Parathyroid adenoma (tissue), 2 donors: ENCODE measurements at regions not wholly inside any gene's neighbourhood (a gene's known extent, or its start where the extent isn't known, plus 50 kb on each side); places are given as distances from the start of the nearest gene placed in this dataset.
"Not testable (repeated sequence)": the region's sequence is repeated elsewhere in the genome, so short reads cannot be mapped to it uniquely, and the experiment has no call there.

ENCODE experiments used
- H2AFZ ChIP-seq: fragments of 300-600 bp; sonication (generic); one replicate; pipeline ENCODE4 v1.7.0; 2017; ENCODE audit warnings: antibody characterized with exemption, mild to moderate bottlenecking
- H3K27ac ChIP-seq: fragments of 300-600 bp; sonication (generic); one replicate; pipeline ENCODE4 v1.7.0; 2017
- H3K27me3 ChIP-seq: fragments of 300-600 bp; sonication (generic); one replicate; pipeline ENCODE4 v1.7.0; 2017; ENCODE audit warnings: low read length; ENCODE audit not compliant: control insufficient read depth, insufficient read depth
- H3K36me3 ChIP-seq: fragments of 300-600 bp; sonication (generic); one replicate; pipeline ENCODE4 v1.7.0; 2017; ENCODE audit warnings: low read length; ENCODE audit not compliant: control insufficient read depth, insufficient read depth
- H3K4me1 ChIP-seq: fragments of 300-600 bp; sonication (generic); one replicate; pipeline ENCODE4 v1.7.0; 2017; ENCODE audit warnings: control low read depth
- H3K4me2 ChIP-seq: fragments of 300-600 bp; sonication (generic); one replicate; pipeline ENCODE4 v1.7.0; 2017; ENCODE audit warnings: low read length
- H3K4me3 ChIP-seq: fragments of 300-600 bp; sonication (generic); one replicate; pipeline ENCODE4 v1.7.0; 2017; ENCODE audit warnings: low read depth, low read length
- H3K79me2 ChIP-seq: fragments of 300-600 bp; sonication (generic); one replicate; pipeline ENCODE4 v1.7.0; 2017; ENCODE audit warnings: control low read depth
- H3K9ac ChIP-seq: fragments of 300-600 bp; sonication (generic); one replicate; pipeline ENCODE4 v1.7.0; 2017; ENCODE audit warnings: mild to moderate bottlenecking
- H3K9me3 ChIP-seq: fragments of 300-600 bp; sonication (generic); one replicate; pipeline ENCODE4 v1.7.0; 2017; ENCODE audit warnings: low read length; ENCODE audit not compliant: control insufficient read depth
- CTCF ChIP-seq: fragments of 300-600 bp; sonication (generic); IDR thresholded peaks from one replicate; pipeline ENCODE4 v1.7.0; 2017; ENCODE audit warnings: antibody characterized with exemption, mild to moderate bottlenecking
- donor health status: primary hyperparathyroidism.

DNA sequence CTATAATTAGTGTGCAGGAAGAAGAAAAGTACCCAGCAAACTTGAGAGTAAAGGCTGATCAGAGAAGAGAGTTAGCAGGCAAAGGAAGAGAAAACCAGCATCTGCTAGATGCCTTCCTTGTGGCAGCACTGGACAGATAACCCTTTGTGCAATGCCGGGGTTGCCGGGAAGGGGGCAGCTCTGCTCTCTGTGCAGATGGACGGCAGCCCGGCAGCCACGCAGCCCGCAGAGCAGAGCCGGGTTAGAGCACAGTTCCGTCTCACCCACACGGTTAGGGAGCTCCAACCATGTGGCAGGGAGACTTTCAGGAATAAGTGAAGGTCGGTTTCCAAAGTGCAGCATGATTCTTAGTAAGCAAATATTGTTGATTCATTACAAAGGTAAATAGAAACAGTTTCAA, 80.0 kb upstream of the RPS6KA2 start:
- Histone ChIP-seq H3K4me2 (peak overlapping the region; percentile 32), H3K79me2 (no peaks in the 10 kb centered on the region), H3K4me1 (no peaks in the 10 kb centered on the region), H2AFZ (peak overlapping the region; percentile 71), H3K36me3 (no peaks in the 10 kb centered on the region), H3K9me3 (no peaks in the 10 kb centered on the region), H3K9ac (no peak overlapping the region), H3K4me3 (no peak overlapping the region), H3K27ac (no peak overlapping the region), H3K27me3 (no peaks in the 10 kb centered on the region)
- TF ChIP-seq CTCF: peak; percentile 56

DNA sequence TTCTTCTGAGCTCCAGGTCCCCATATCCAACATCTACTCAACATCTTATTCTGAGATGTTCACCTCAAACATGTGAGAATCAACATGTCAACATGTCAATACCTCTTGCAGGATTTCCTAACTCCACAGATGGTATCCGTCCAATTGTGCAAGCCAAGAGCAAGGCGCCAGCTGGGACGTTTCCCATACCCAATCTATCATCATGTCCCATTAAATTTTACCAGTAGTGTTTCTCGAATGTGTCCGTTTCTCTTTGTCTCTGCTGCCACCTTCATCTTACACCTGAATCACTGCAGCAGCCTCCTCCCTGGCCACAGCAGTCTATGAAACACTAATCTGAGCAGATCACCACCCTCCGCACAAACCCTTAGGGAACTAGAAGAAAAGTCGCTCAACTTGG, 78.0 kb upstream of the RPS6KA2 start:
- no peak for TF ChIP-seq CTCF
- Histone ChIP-seq H3K79me2 (no peaks in the 10 kb centered on the region), H3K36me3 (no peaks in the 10 kb centered on the region), H2AFZ (no peak overlapping the region), H3K9me3 (no peaks in the 10 kb centered on the region), H3K9ac (no peak overlapping the region), H3K4me1 (no peaks in the 10 kb centered on the region), H3K4me2 (no peak overlapping the region), H3K27ac (no peak overlapping the region), H3K27me3 (no peaks in the 10 kb centered on the region), H3K4me3 (no peak overlapping the region)

DNA sequence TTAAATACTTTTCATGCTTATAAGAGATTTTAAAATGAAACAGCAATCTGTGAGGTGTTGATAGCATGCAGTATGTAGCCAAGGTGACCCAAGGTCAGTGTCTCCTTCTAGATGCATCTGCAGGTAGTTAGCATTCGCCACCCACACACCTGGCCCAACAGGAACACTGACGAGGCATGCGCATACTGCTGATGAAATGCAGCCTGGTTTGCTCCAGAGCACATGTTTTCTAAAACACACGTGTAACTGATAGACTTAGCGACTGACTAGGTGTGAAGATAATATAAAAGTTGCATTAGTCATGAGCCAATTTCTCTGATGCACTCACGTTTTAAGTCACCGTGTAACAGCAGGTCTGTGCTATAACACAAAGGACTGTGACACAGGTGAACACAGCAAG, 77.1 kb upstream of the RPS6KA2 start:
- H3K36me3 ChIP-seq: no peaks in the 10 kb centered on the region
- no peak overlapping the region for H3K4me2 ChIP-seq
- H3K27me3 ChIP-seq: no peaks in the 10 kb centered on the region
- no peak overlapping the region for H3K27ac ChIP-seq
- TF ChIP-seq CTCF: no peak
- no peak overlapping the region for H3K9ac ChIP-seq
- H3K79me2 ChIP-seq: no peaks in the 10 kb centered on the region
- no peak overlapping the region for H3K4me3 ChIP-seq
- no peak overlapping the region for H2AFZ ChIP-seq
- no peaks in the 10 kb centered on the region for H3K9me3 ChIP-seq
- no peaks in the 10 kb centered on the region for H3K4me1 ChIP-seq

- no peak overlapping the region for H3K4me2 ChIP-seq
- H3K4me3 ChIP-seq: no peak overlapping the region
These were observed 76.2 kb upstream of the RPS6KA2 start for GRCh38 chr6:166703149-166703710.

GRCh38 chr6:166701424-166701823, 74.4 kb upstream of the RPS6KA2 start:
- H3K27me3 ChIP-seq, H3K27ac ChIP-seq, H3K4me3 ChIP-seq, H3K36me3 ChIP-seq, H3K9ac ChIP-seq, H3K4me2 ChIP-seq, H3K79me2 ChIP-seq, H3K9me3 ChIP-seq, H3K4me1 ChIP-seq, H2AFZ ChIP-seq: not testable (repeated sequence)

More at GRCh38 chr6:166703149-166703710, 76.2 kb upstream of the RPS6KA2 start:
- no peak for TF ChIP-seq CTCF
- no peak overlapping the region for H3K27ac ChIP-seq
- no peaks in the 10 kb centered on the region for H3K27me3 ChIP-seq
- no peaks in the 10 kb centered on the region for H3K79me2 ChIP-seq
- H3K9ac ChIP-seq: no peak overlapping the region
- no peaks in the 10 kb centered on the region for H3K9me3 ChIP-seq
- no peaks in the 10 kb centered on the region for H3K36me3 ChIP-seq
- H2AFZ ChIP-seq: no peak overlapping the region
- H3K4me1 ChIP-seq: no peaks in the 10 kb centered on the region

DNA sequence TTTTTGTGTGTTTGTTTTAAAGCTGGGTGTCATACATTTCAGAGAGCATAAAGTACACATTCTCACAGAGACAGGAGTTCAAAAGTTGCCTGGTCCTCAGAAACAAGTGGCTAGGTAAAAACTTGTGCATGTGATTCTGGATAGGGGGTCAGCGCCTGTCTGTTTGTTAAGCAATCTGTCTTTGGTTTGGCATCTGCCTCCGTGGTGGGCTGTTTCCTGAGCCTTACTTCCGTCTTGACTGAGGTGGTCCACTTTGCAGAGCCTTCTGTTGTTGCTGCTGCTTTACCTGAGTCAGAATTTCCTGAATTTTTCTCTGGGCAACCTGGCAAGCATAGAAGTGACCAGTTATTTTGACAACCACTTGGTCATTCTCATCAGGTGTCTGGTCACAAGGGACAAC, 73.8 kb upstream of the RPS6KA2 start:
- H3K9me3 ChIP-seq, H3K4me3 ChIP-seq, H3K79me2 ChIP-seq, H3K27ac ChIP-seq, H3K27me3 ChIP-seq, H3K36me3 ChIP-seq, H2AFZ ChIP-seq, H3K9ac ChIP-seq, H3K4me1 ChIP-seq, H3K4me2 ChIP-seq: not testable (repeated sequence)
